Kidney capillary endothelial cell (primary cell): ENCODE measurements at regions not wholly inside any gene's neighbourhood (a gene's known extent, or its start where the extent isn't known, plus 50 kb on each side); places are given as distances from the start of the nearest gene placed in this dataset.

Source experiments
- DNase-seq: peaks from one replicate; pipeline ENCODE4 v3.0.0-alpha.2; 2018; ENCODE audit warnings: low spot score

- DNase-seq = no peak
Observed at GRCh38 chr18:61727241-61728193, 165.3 kb downstream of the RNF152 start.

GRCh38 chr18:61724532-61724931 is 168.3 kb downstream of the RNF152 start:
- DNase-seq = no peak

GRCh38 chr18:61722247-61722646 is 170.6 kb downstream of the RNF152 start:
- DNase-seq = no peak

- no peak for DNase-seq
Observed at GRCh38 chr18:61720496-61720895, 172.3 kb downstream of the RNF152 start.

- DNase-seq = peak; percentile 60
Observed at GRCh38 chr18:61719671-61720070, 173.1 kb downstream of the RNF152 start.

- DNase-seq = no peak
Observed at GRCh38 chr18:61718944-61719343, 173.9 kb downstream of the RNF152 start.

GRCh38 chr18:61714421-61714820 is 178.4 kb downstream of the RNF152 start:
- DNase-seq = no peak

GRCh38 chr18:61713502-61713901 is 179.3 kb downstream of the RNF152 start:
- DNase-seq = no peak

GRCh38 chr18:61710082-61710620 is 182.7 kb downstream of the RNF152 start:
- no peak for DNase-seq

GRCh38 chr18:61706276-61706915 is 186.4 kb downstream of the RNF152 start:
- DNase-seq = no peak

- no peak for DNase-seq
Observed at GRCh38 chr18:61703508-61703907, 189.3 kb downstream of the RNF152 start.

GRCh38 chr18:61702007-61702406 is 190.8 kb downstream of the RNF152 start:
- DNase-seq = peak; percentile 18

- no peak for DNase-seq
Observed at GRCh38 chr18:61699397-61700110, 193.3 kb downstream of the RNF152 start.

- peak; percentile 10 for DNase-seq
Observed at GRCh38 chr18:61697306-61697909, 195.4 kb downstream of the RNF152 start.

- DNase-seq = peak; percentile 65
Observed at GRCh38 chr18:61694236-61694635, 198.6 kb downstream of the RNF152 start.

- DNase-seq = no peak
Observed at GRCh38 chr18:61690418-61691138, 202.2 kb downstream of the RNF152 start.

- no peak for DNase-seq
Observed at GRCh38 chr18:61687317-61687716, 205.5 kb downstream of the RNF152 start.

- no peak for DNase-seq
Observed at GRCh38 chr18:61683856-61684255, 209.0 kb downstream of the RNF152 start.

GRCh38 chr18:61681065-61681464 is 211.7 kb downstream of the RNF152 start:
- DNase-seq = no peak

GRCh38 chr18:61679836-61680235 is 213.0 kb downstream of the RNF152 start:
- DNase-seq = peak; percentile 10

- DNase-seq = no peak
Observed at GRCh38 chr18:61677435-61677970, 215.3 kb downstream of the RNF152 start.
